DOHH2 (cell line): ENCODE measurements at regions not wholly inside any gene's neighbourhood (a gene's known extent, or its start where the extent isn't known, plus 50 kb on each side); places are given as distances from the start of the nearest gene placed in this dataset.

Experiments used
- H3F3A ChIP-seq: fragments of 200-600 bp; sonication (generic), shearing (Covaris generic); 2 replicates; pipeline ENCODE4 v1.6.0; 2016; ENCODE audit warnings: antibody characterized with exemption, mild to moderate bottlenecking; ENCODE audit not compliant: control insufficient read depth, insufficient read depth
- H3K27ac ChIP-seq: fragments of 200-600 bp; sonication (generic); 2 replicates; pipeline ENCODE4 v1.5.1; 2014; ENCODE audit warnings: low read depth, mild to moderate bottlenecking, low read length, moderate library complexity
- H3K27me3 ChIP-seq: fragments of 200-600 bp; sonication (generic); 2 replicates; pipeline ENCODE4 v1.6.1; 2014; ENCODE audit warnings: mild to moderate bottlenecking, low read length, mixed read lengths; ENCODE audit not compliant: control insufficient read depth
- H3K36me3 ChIP-seq: fragments of 200-600 bp; sonication (generic); 2 replicates; pipeline ENCODE4 v1.6.1; 2014; ENCODE audit warnings: mild to moderate bottlenecking, low read length, moderate library complexity, mixed read lengths; ENCODE audit not compliant: control insufficient read depth
- H3K4me1 ChIP-seq: fragments of 200-600 bp; sonication (generic); 2 replicates; pipeline ENCODE4 v1.6.1; 2014; ENCODE audit warnings: mild to moderate bottlenecking, low read length, mixed read lengths; ENCODE audit not compliant: control insufficient read depth
- H3K4me2 ChIP-seq: fragments of 200-600 bp; sonication (generic); 2 replicates; pipeline ENCODE4 v1.6.0; 2014; ENCODE audit warnings: mild to moderate bottlenecking, low read length, moderate library complexity
- H3K4me3 ChIP-seq: fragments of 200-600 bp; sonication (generic); 2 replicates; pipeline ENCODE4 v1.5.1; 2014; ENCODE audit warnings: mild to moderate bottlenecking, low read length, mixed read lengths
- H3K79me2 ChIP-seq: fragments of 200-600 bp; sonication (generic); 2 replicates; pipeline ENCODE4 v1.6.1; 2014; ENCODE audit warnings: mild to moderate bottlenecking, low read length, mixed read lengths; ENCODE audit not compliant: control insufficient read depth
- H3K9me2 ChIP-seq: fragments of 200-600 bp; sonication (generic); replicated peaks from 2 replicates; pipeline ENCODE4 v1.6.1; 2014; ENCODE audit warnings: mild to moderate bottlenecking, low read length, mixed read lengths; ENCODE audit not compliant: control insufficient read depth
- H3K9me3 ChIP-seq: fragments of 200-600 bp; sonication (generic); 2 replicates; pipeline ENCODE4 v1.6.1; 2014; ENCODE audit warnings: antibody characterized with exemption, low read length, mixed read lengths; ENCODE audit not compliant: control insufficient read depth, insufficient read depth
- H4K20me1 ChIP-seq: fragments of 200-600 bp; sonication (generic); 2 replicates; pipeline ENCODE4 v1.6.0; 2014; ENCODE audit warnings: low read depth, mild to moderate bottlenecking, antibody characterized with exemption, low read length, moderate library complexity; ENCODE audit not compliant: control insufficient read depth, insufficient read depth
- CTCF ChIP-seq: fragments of 200-600 bp; sonication (generic); IDR thresholded peaks from one replicate; pipeline ENCODE4 v1.5.1; 2014; ENCODE audit warnings: antibody characterized with exemption, mild to moderate bottlenecking, low read depth, low read length; ENCODE audit not compliant: poor library complexity, severe bottlenecking
- EZH2phosphoT487 ChIP-seq: fragments of 200-600 bp; sonication (generic); IDR thresholded peaks from 2 replicates; pipeline ENCODE4 v1.6.1; 2017; ENCODE audit warnings: borderline replicate concordance, mild to moderate bottlenecking, antibody characterized with exemption, low read length, moderate library complexity, mixed read lengths

DNA sequence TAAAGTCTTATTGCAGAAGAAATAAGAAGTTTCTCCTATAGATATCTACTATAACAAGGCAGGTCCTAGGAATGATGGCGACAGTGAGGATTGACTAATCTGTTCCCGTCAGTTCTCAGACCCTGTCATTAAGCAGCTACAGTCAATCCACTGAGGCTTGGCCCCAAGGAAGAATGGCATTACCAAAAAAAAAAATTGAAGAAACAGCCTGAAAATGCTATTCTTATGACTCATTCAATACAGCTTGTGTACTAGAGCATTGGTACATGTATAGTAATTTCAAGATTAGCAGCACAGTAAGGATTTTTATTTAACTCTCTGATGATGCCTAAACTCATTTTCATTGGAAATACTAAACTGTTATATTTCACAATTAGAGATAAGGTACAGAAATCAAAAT is 1096.1 kb upstream of the NXPH2 start:
- Histone ChIP-seq H3K9me2 (no peaks in the 10 kb centered on the region), H3K9me3 (no peaks in the 10 kb centered on the region), H3K79me2 (no peaks in the 10 kb centered on the region), H3K27ac (no peak overlapping the region), H4K20me1 (no peaks in the 10 kb centered on the region), H3K4me2 (no peak overlapping the region), H3K36me3 (no peaks in the 10 kb centered on the region), H3F3A (no peaks in the 10 kb centered on the region), H3K4me3 (no peak overlapping the region), H3K27me3 (no peaks in the 10 kb centered on the region), H3K4me1 (no peaks in the 10 kb centered on the region)
- TF ChIP-seq CTCF (no peak), EZH2phosphoT487 (no peak)

DNA sequence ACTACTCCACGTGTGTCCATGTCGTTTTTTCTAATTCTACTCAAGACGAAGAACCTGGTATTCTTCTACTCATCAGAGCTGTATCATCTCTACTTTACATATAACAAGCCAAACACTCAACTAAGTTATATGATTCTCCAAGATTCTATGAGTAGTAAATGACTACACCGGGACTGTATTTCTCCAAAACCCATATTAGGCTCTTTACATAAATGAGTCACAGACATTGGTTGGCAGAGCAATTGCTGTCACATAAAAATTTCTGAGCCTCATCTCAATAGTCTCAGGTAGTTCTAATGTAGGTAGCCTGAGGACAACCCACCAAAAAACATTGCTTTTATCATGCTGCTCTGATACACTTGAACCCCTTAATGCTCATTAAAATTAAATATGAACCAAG is 1092.3 kb upstream of the NXPH2 start:
- TF ChIP-seq EZH2phosphoT487 (no peak), CTCF (no peak)

DNA sequence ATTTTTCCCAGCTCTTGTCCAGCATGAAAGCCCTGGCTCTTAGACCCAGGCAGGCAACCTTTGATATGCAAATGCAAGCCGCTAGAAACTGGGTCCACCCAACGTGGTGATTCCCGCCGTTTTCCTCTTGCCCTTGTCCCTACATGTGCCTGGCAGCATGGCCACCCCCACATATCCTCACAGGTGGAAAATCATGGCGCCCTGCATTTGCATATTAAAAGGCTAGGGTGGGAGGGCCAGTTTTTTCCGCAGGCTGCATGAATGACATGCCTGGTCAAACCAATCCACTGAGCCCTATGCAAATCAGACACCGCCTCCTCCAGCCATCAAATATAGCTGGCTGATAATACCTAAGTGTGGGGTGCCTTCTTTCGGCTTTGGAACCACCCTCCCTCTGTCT is 1091.8 kb upstream of the NXPH2 start:
- TF ChIP-seq CTCF = no peak
- no peak for TF ChIP-seq EZH2phosphoT487
- no peaks in the 10 kb centered on the region for H3K9me2 ChIP-seq
- no peaks in the 10 kb centered on the region for H3F3A ChIP-seq
- H3K27ac ChIP-seq = no peak overlapping the region
- no peak overlapping the region for H3K4me2 ChIP-seq
- H3K79me2 ChIP-seq = no peaks in the 10 kb centered on the region
- H4K20me1 ChIP-seq = no peaks in the 10 kb centered on the region
- H3K36me3 ChIP-seq = no peaks in the 10 kb centered on the region
- no peak overlapping the region for H3K4me3 ChIP-seq
- H3K27me3 ChIP-seq = no peaks in the 10 kb centered on the region
- no peaks in the 10 kb centered on the region for H3K4me1 ChIP-seq
- no peaks in the 10 kb centered on the region for H3K9me3 ChIP-seq

More for the DNA sequence above, 1092.3 kb upstream of the NXPH2 start:
- H3K27me3 ChIP-seq = no peaks in the 10 kb centered on the region
- H4K20me1 ChIP-seq = no peaks in the 10 kb centered on the region
- H3K4me3 ChIP-seq = no peak overlapping the region
- no peaks in the 10 kb centered on the region for H3K4me1 ChIP-seq
- no peaks in the 10 kb centered on the region for H3K9me3 ChIP-seq
- no peaks in the 10 kb centered on the region for H3K36me3 ChIP-seq
- no peak overlapping the region for H3K27ac ChIP-seq
- no peaks in the 10 kb centered on the region for H3K79me2 ChIP-seq
- no peak overlapping the region for H3K4me2 ChIP-seq
- H3F3A ChIP-seq = no peaks in the 10 kb centered on the region
- no peaks in the 10 kb centered on the region for H3K9me2 ChIP-seq
